NT2/D1 (cell line): ENCODE measurements at regions not wholly inside any gene's neighbourhood (a gene's known extent, or its start where the extent isn't known, plus 50 kb on each side); places are given as distances from the start of the nearest gene placed in this dataset.

ENCODE experiments used
- SUZ12 ChIP-seq: IDR thresholded peaks from 2 replicates; pipeline ENCODE4 v1.6.1; 2011; ENCODE audit not compliant: insufficient read length, insufficient read depth; ENCODE audit errors: extremely low read depth
- YY1 ChIP-seq: IDR thresholded peaks from 2 replicates; pipeline ENCODE4 v1.6.1; 2011; ENCODE audit not compliant: insufficient read length, insufficient read depth

- no peak for TF ChIP-seq YY1
- TF ChIP-seq SUZ12 = no peak
These were observed 182.7 kb upstream of the GADL1 start for GRCh38 chr3:31077021-31077601.
